ENCODE measurements at regions not wholly inside any gene's neighbourhood (a gene's known extent, or its start where the extent isn't known, plus 50 kb on each side); places are given as distances from the start of the nearest gene placed in this dataset.

- no peak overlapping the region for H3K4me3 ChIP-seq
- intact Hi-C loops (cut with DNase I) = no loop called here
Measured at GRCh38 chr7:66575398-66575797, 53.3 kb upstream of the KCTD7 start.

GRCh38 chr7:66576646-66577045 is 52.0 kb upstream of the KCTD7 start:
- ATAC-seq = no peak
- 75% methylated on average over 7 of the region's 7 CpGs for WGBS (ENCODE audit: insufficient coverage, low coverage, low lambda C conversion rate, missing lambda C conversion rate)
- TF ChIP-seq, protein P1, sequence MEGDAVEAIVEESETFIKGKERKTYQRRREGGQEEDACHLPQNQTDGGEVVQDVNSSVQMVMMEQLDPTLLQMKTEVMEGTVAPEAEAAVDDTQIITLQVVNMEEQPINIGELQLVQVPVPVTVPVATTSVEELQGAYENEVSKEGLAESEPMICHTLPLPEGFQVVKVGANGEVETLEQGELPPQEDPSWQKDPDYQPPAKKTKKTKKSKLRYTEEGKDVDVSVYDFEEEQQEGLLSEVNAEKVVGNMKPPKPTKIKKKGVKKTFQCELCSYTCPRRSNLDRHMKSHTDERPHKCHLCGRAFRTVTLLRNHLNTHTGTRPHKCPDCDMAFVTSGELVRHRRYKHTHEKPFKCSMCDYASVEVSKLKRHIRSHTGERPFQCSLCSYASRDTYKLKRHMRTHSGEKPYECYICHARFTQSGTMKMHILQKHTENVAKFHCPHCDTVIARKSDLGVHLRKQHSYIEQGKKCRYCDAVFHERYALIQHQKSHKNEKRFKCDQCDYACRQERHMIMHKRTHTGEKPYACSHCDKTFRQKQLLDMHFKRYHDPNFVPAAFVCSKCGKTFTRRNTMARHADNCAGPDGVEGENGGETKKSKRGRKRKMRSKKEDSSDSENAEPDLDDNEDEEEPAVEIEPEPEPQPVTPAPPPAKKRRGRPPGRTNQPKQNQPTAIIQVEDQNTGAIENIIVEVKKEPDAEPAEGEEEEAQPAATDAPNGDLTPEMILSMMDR (IDR thresholded peaks at IDR 0.05) = no peak
- no peak for TF ChIP-seq POLR2A (IDR thresholded peaks at IDR 0.05)

More at GRCh38 chr7:66575398-66575797, 53.3 kb upstream of the KCTD7 start:
- TF ChIP-seq, protein P1 (IDR thresholded peaks at IDR 0.05) = no peak
- TF ChIP-seq POLR2A (IDR thresholded peaks at IDR 0.05) = no peak
- H3K27ac ChIP-seq = no peak overlapping the region
- no peaks in the 10 kb centered on the region for H3K9me3 ChIP-seq
- no peaks in the 10 kb centered on the region for H3K4me1 ChIP-seq
- ATAC-seq (no peak), DNase-seq (no peak)
- H3K27me3 ChIP-seq = no peaks in the 10 kb centered on the region
- 77% methylated on average over 4 of the region's 4 CpGs for WGBS (ENCODE audit: insufficient coverage, low coverage, low lambda C conversion rate, missing lambda C conversion rate)
- H3K36me3 ChIP-seq = peaks cover 0 to 23% (median 2%) of the 10 kb centered on the region in 4 donors

More at GRCh38 chr7:66576646-66577045, 52.0 kb upstream of the KCTD7 start:
- H3K9me3 ChIP-seq = no peaks in the 10 kb centered on the region
- no peak overlapping the region for H3K4me3 ChIP-seq
- H3K27me3 ChIP-seq = no peaks in the 10 kb centered on the region
- intact Hi-C loops (cut with DNase I) = no loop called here
- no peak overlapping the region for H3K27ac ChIP-seq
- peaks cover 0 to 19% (median 2%) of the 10 kb centered on the region in 4 donors for H3K36me3 ChIP-seq
- H3K4me1 ChIP-seq = no peaks in the 10 kb centered on the region
- no peak for DNase-seq

Measured in right lobe of liver (tissue), 6 donors.